PFSK-1 (cell line): ENCODE measurements at regions not wholly inside any gene's neighbourhood (a gene's known extent, or its start where the extent isn't known, plus 50 kb on each side); places are given as distances from the start of the nearest gene placed in this dataset.

Experiments used
- FOXP2 ChIP-seq: optimal IDR thresholded peaks from 2 replicates; pipeline ENCODE3; 2011; ENCODE audit warnings: borderline replicate concordance, control low read depth, inconsistent platforms; ENCODE audit not compliant: insufficient read depth; ENCODE audit errors: extremely low read length, extremely low read depth
- POLR2AphosphoS5 ChIP-seq: IDR thresholded peaks from 2 replicates; pipeline ENCODE4 v1.6.1; 2012; ENCODE audit warnings: low read depth, mild to moderate bottlenecking, control low read depth, low read length, moderate library complexity
- SIN3A ChIP-seq: IDR thresholded peaks from 2 replicates; pipeline ENCODE4 v1.6.1; 2012; ENCODE audit warnings: mild to moderate bottlenecking, low read length, moderate library complexity, borderline replicate concordance; ENCODE audit not compliant: insufficient read depth
- TAF1 ChIP-seq: IDR thresholded peaks from 2 replicates; pipeline ENCODE4 v1.6.1; 2012; ENCODE audit warnings: low read length, control low read depth, borderline replicate concordance; ENCODE audit not compliant: insufficient read depth

DNA sequence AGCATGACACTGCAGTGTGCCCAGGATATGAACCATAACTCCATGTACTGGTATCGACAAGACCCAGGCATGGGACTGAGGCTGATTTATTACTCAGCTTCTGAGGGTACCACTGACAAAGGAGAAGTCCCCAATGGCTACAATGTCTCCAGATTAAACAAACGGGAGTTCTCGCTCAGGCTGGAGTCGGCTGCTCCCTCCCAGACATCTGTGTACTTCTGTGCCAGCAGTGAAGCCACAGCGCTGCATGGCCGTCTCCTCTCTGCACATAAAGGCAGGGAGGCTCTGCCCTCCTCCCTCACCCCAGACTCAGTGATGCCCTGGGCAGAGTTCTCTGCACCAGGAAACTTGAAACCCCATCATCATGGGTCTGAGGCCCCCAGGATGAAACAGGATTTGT is 70.7 kb upstream of the PRSS58 start:
- no peak for TF ChIP-seq POLR2AphosphoS5
- TF ChIP-seq SIN3A = no peak
- no peak for TF ChIP-seq TAF1
- no peak for TF ChIP-seq FOXP2
